ENCODE measurements at regions not wholly inside any gene's neighbourhood (a gene's known extent, or its start where the extent isn't known, plus 50 kb on each side); places are given as distances from the start of the nearest gene placed in this dataset.

GRCh38 chr5:52356311-52356918, 431.3 kb upstream of the ITGA1 start:
- ATAC-seq (no peak), DNase-seq (ENCODE audit: low spot score) (no peak)
- Mint-ChIP-seq H3K4me3 (no peak overlapping the region), H3K36me3 (no peaks in the 10 kb centered on the region), H3K9me3 (peaks cover 4% of the 10 kb centered on the region), H3K27ac (no peak overlapping the region), H3K4me1 (ENCODE audit: low read depth in 2 of 2) (no peaks in the 10 kb centered on the region), H3K27me3 (no peaks in the 10 kb centered on the region)

GRCh38 chr5:52359261-52359660, 428.5 kb upstream of the ITGA1 start:
- H3K9me3 Mint-ChIP-seq = peaks cover 4% of the 10 kb centered on the region
- no peak overlapping the region for H3K4me3 Mint-ChIP-seq
- no peaks in the 10 kb centered on the region for H3K4me1 Mint-ChIP-seq (ENCODE audit: low read depth in 2 of 2)
- no peaks in the 10 kb centered on the region for H3K36me3 Mint-ChIP-seq
- H3K27ac Mint-ChIP-seq = no peak overlapping the region
- no peak for ATAC-seq
- no peak for DNase-seq (ENCODE audit: low spot score)
- no peaks in the 10 kb centered on the region for H3K27me3 Mint-ChIP-seq

DNA sequence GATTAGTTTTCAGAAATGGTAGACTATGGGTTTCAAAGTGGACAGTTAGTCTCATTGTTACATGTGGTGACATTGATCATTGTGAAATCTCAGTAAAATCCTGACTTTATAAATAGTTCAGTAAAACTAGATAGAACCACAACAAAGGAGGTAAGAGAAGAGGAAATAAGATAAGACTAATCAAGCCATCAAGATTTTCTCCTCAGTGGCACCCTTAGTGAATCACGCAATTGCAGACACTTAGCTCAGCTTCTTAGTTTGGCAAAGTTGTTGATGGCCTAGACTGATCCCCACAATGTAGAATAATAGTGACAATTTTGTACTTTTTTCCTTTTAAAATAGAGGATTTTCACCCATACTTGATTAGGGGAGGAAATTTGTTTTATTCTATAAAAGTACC, 426.7 kb upstream of the ITGA1 start:
- Mint-ChIP-seq H3K4me1 (ENCODE audit: low read depth in 2 of 2) (no peaks in the 10 kb centered on the region), H3K27ac (no peak overlapping the region), H3K9me3 (peaks cover 7% of the 10 kb centered on the region), H3K27me3 (no peaks in the 10 kb centered on the region), H3K36me3 (no peaks in the 10 kb centered on the region), H3K4me3 (no peak overlapping the region)
- DNase-seq (ENCODE audit: low spot score) = no peak
- no peak for ATAC-seq

GRCh38 chr5:52374286-52374685, 413.4 kb upstream of the ITGA1 start:
- Mint-ChIP-seq H3K27ac (no peak overlapping the region), H3K36me3 (no peaks in the 10 kb centered on the region), H3K27me3 (no peaks in the 10 kb centered on the region), H3K9me3 (no peaks in the 10 kb centered on the region), H3K4me3 (no peak overlapping the region), H3K4me1 (ENCODE audit: low read depth in 2 of 2) (no peaks in the 10 kb centered on the region)
- ATAC-seq (no peak), DNase-seq (ENCODE audit: low spot score) (no peak)

GRCh38 chr5:52375969-52376368, 411.7 kb upstream of the ITGA1 start:
- Mint-ChIP-seq H3K27me3 (no peaks in the 10 kb centered on the region), H3K36me3 (no peaks in the 10 kb centered on the region), H3K27ac (no peak overlapping the region), H3K9me3 (peaks cover 8% of the 10 kb centered on the region), H3K4me1 (ENCODE audit: low read depth in 2 of 2) (no peaks in the 10 kb centered on the region), H3K4me3 (no peak overlapping the region)
- ATAC-seq = no peak
- DNase-seq (ENCODE audit: low spot score) = no peak

DNA sequence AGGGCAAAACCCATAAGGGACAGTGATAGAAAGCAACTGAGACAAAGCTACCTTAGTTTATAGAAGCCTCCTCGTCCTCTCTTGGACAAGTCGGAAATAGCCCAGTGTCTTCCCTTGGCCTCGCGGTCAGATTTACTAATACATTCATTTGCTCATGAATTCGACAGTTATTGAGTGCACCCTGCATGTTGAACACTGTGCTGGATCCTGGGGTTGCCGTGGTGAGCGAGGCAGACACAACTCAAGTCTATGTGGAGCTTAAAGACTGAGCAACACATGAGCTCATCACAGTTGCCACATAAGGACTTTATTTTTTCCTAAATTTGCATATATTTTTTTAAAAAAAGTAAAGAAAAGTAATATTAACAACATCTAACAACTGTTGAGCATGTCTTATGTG, 411.1 kb upstream of the ITGA1 start:
- no peaks in the 10 kb centered on the region for H3K4me1 Mint-ChIP-seq (ENCODE audit: low read depth in 2 of 2)
- no peak overlapping the region for H3K4me3 Mint-ChIP-seq
- H3K27me3 Mint-ChIP-seq = no peaks in the 10 kb centered on the region
- peaks cover 11% of the 10 kb centered on the region for H3K9me3 Mint-ChIP-seq
- no peak for DNase-seq (ENCODE audit: low spot score)
- no peak overlapping the region for H3K27ac Mint-ChIP-seq
- H3K36me3 Mint-ChIP-seq = no peaks in the 10 kb centered on the region
- ATAC-seq = no peak

- Mint-ChIP-seq H3K9me3 (peaks cover 11% of the 10 kb centered on the region), H3K36me3 (no peaks in the 10 kb centered on the region), H3K27me3 (no peaks in the 10 kb centered on the region), H3K4me3 (no peak overlapping the region), H3K4me1 (ENCODE audit: low read depth in 2 of 2) (no peaks in the 10 kb centered on the region), H3K27ac (no peak overlapping the region)
- DNase-seq (ENCODE audit: low spot score) = no peak
- no peak for ATAC-seq
These were observed 409.5 kb upstream of the ITGA1 start for GRCh38 chr5:52378237-52378636.

DNA sequence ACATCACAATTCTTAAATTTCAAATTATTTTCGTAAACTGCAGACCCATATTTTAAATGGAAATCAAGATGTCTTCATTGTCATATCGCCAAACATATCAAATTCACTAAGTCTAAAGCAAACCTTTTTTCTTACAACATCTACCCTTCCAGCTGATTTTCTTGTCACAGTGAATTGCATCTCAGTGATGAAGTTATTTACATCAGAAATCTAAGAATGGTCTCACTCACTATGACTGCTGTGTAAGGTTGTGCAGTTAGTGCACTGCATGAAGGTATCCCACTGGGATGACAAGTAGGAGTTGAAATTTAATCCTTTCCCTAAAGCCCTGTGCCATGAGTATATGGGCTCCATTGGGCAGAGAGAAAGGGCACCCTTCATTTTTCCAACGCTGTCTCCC, 399.4 kb upstream of the ITGA1 start:
- DNase-seq (ENCODE audit: low spot score) = no peak
- Mint-ChIP-seq H3K36me3 (no peaks in the 10 kb centered on the region), H3K9me3 (peaks cover 9% of the 10 kb centered on the region), H3K27ac (no peak overlapping the region), H3K4me1 (ENCODE audit: low read depth in 2 of 2) (no peaks in the 10 kb centered on the region), H3K4me3 (no peak overlapping the region), H3K27me3 (peaks cover 0 to 13% of the 10 kb centered on the region in 2 donors)
- no peak for ATAC-seq

- peaks cover 0 to 13% of the 10 kb centered on the region in 2 donors for H3K27me3 Mint-ChIP-seq
- no peak for ATAC-seq
- no peaks in the 10 kb centered on the region for H3K36me3 Mint-ChIP-seq
- no peak overlapping the region for H3K4me3 Mint-ChIP-seq
- H3K4me1 Mint-ChIP-seq (ENCODE audit: low read depth in 2 of 2) = no peaks in the 10 kb centered on the region
- no peak overlapping the region for H3K27ac Mint-ChIP-seq
- peaks cover 8% of the 10 kb centered on the region for H3K9me3 Mint-ChIP-seq
- no peak for DNase-seq (ENCODE audit: low spot score)
These were observed 395.4 kb upstream of the ITGA1 start for GRCh38 chr5:52392321-52392720.

DNA sequence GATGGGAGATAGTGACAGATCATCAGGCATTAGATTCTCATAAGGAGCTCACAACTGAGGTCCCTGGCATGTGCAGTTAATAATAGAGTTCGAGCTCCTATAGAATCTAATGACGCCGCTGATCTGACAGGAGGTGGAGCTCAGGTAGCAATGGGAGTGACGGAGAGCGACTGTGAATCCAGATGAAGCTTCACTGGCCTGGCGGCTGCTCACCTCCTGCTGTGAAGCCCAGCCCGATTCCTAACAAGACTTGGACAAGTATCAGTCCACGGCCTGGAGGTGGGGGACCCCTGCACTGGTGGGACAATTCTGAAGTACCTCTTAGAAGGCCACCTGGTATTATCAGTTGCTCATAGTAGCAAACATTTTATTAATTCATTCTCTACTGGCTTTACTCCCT, 377.9 kb upstream of the ITGA1 start:
- H3K36me3 Mint-ChIP-seq = no peaks in the 10 kb centered on the region
- ATAC-seq (no peak), DNase-seq (ENCODE audit: low spot score) (no peak)
- no peaks in the 10 kb centered on the region for H3K27me3 Mint-ChIP-seq
- H3K4me1 Mint-ChIP-seq (ENCODE audit: low read depth in 2 of 2) = no peaks in the 10 kb centered on the region
- no peak overlapping the region for H3K27ac Mint-ChIP-seq
- peaks cover 7% of the 10 kb centered on the region for H3K9me3 Mint-ChIP-seq
- H3K4me3 Mint-ChIP-seq = no peak overlapping the region

DNA sequence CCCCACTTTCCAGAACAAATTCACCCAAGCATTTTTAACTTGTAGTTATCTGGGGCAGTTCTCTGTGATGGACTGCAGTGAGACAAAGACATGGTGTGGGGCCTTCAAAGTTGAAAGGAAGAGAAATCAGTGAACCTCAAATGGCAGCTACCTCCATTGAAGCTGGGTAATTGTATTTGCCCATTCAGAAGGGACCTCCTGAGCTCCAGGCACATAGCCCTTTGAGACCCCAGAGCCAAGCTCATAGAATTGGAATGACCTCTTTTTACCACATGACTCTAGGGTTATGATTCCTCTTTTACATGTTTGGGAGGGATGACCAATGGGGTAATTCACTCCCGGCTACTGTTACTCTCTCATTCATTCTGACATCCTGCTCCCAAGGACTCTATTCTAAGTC, 368.4 kb upstream of the ITGA1 start:
- Mint-ChIP-seq H3K27ac (no peak overlapping the region), H3K27me3 (peaks cover 0 to 7% of the 10 kb centered on the region in 2 donors), H3K36me3 (no peaks in the 10 kb centered on the region), H3K9me3 (peaks cover 8% of the 10 kb centered on the region), H3K4me3 (no peak overlapping the region), H3K4me1 (ENCODE audit: low read depth in 2 of 2) (no peaks in the 10 kb centered on the region)
- DNase-seq (ENCODE audit: low spot score) (no peak), ATAC-seq (no peak)

- ATAC-seq = no peak
- no peak overlapping the region for H3K4me3 Mint-ChIP-seq
- H3K4me1 Mint-ChIP-seq (ENCODE audit: low read depth in 2 of 2) = no peaks in the 10 kb centered on the region
These were observed 360.1 kb upstream of the ITGA1 start for GRCh38 chr5:52427615-52428014.

GRCh38 chr5:52428977-52429489, 358.7 kb upstream of the ITGA1 start:
- Mint-ChIP-seq H3K4me1 (ENCODE audit: low read depth in 2 of 2) (no peaks in the 10 kb centered on the region), H3K27me3 (no peaks in the 10 kb centered on the region), H3K36me3 (no peaks in the 10 kb centered on the region), H3K9me3 (peaks cover 11% of the 10 kb centered on the region), H3K27ac (no peak overlapping the region), H3K4me3 (no peak overlapping the region)
- DNase-seq (ENCODE audit: low spot score) (no peak), ATAC-seq (no peak)

More at GRCh38 chr5:52427615-52428014, 360.1 kb upstream of the ITGA1 start:
- no peak for DNase-seq (ENCODE audit: low spot score)
- Mint-ChIP-seq H3K9me3 (peaks cover 15% of the 10 kb centered on the region), H3K36me3 (no peaks in the 10 kb centered on the region), H3K27me3 (no peaks in the 10 kb centered on the region), H3K27ac (no peak overlapping the region)

GRCh38 chr5:52441768-52442167, 345.9 kb upstream of the ITGA1 start:
- no peak for DNase-seq (ENCODE audit: low spot score)
- Mint-ChIP-seq H3K4me1 (ENCODE audit: low read depth in 2 of 2) (no peaks in the 10 kb centered on the region), H3K4me3 (no peak overlapping the region), H3K27ac (no peak overlapping the region), H3K36me3 (no peaks in the 10 kb centered on the region), H3K9me3 (peaks cover 15% of the 10 kb centered on the region), H3K27me3 (peaks cover 0 to 8% of the 10 kb centered on the region in 2 donors)
- ATAC-seq = no peak

DNA sequence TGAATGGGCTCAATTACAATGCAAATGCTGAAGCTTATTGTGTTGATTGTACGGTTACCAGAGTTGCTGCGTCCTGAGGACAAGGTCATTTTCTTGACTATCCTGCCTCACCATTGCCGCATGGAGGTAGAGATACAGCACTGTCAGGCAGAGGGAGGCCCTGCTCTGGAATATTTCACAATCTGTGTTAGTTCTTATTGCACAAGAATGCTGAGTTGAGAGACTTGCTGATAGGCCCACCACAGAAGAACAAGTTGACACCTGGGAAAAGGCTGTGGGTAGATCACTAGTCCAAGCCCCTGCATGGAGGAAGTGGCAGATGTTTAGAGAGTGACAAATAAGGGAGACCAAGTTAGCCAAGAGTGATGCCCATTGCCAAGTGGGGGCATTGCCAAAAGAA, 344.5 kb upstream of the ITGA1 start:
- Mint-ChIP-seq H3K36me3 (no peaks in the 10 kb centered on the region), H3K4me1 (ENCODE audit: low read depth in 2 of 2) (no peaks in the 10 kb centered on the region), H3K9me3 (peaks cover 12% of the 10 kb centered on the region), H3K27ac (no peak overlapping the region), H3K27me3 (peaks cover 0 to 3% of the 10 kb centered on the region in 2 donors), H3K4me3 (no peak overlapping the region)
- ATAC-seq (no peak), DNase-seq (ENCODE audit: low spot score) (no peak)
